Head of caudate nucleus (tissue), 42 donors: ENCODE measurements at regions not wholly inside any gene's neighbourhood (a gene's known extent, or its start where the extent isn't known, plus 50 kb on each side); places are given as distances from the start of the nearest gene placed in this dataset.
A peak's percentile ranks its signal among the peaks of the same experiment; 100 is the strongest.

Experiments used
- DNase-seq, 42 donors: peaks; one replicate each; pipeline versions ENCODE4 v3.0.0 to v3.0.0-alpha.2; 2020 to 2021; ENCODE audit warnings: mixed read lengths in 7 of 42
- intact Hi-C: fragments of 100-400 bp; cut with DNase I; formaldehyde crosslinking; loops from one replicate; pipeline ENCODE4 v1.15.0; 2022

DNA sequence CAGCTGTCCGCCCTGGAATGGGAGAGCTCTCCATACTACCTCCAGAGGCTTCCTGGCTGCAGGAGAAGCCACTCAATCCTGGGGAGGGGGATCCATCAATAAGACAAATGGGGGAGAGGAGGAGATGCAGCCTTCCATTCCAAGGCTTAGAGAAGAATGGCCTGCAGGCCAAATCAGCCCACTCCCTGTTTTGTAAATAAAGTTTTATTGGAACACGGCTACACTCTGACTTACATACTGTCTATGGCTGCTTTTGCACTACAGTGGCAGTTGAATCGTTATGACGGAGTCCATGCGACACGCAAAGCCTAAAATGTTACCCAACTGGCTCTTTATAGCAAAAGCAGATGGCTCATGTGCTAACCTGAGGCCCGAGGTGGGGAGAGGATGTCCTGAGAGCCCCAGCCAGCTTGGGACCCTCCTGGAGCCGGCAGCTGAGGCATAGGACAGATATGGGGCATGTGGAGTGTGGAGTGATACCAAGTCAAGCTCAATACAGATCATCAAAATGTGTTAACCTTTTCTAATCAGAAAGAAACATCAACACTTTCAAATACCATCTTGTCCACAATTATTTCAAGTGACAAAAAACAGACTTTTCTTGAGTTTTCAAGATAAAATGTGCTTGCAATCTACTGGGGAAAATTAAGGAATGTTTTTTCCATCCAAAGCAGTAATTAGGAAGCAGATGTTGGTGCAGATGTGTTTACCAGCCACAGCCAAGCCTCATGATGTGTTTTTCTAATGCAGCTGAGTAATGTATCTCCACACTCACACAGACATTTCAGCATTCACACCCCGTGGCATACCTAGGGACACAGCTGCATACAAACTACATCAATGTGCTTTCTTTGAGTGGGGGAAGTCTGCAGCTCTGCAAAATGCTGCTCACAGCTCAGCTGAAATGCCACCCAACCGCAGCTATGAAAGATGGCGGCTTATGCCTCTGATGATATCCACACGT is 181.6 kb downstream of the SHANK2 start:
- no peak for DNase-seq
- intact Hi-C loops: no loop called here

DNA sequence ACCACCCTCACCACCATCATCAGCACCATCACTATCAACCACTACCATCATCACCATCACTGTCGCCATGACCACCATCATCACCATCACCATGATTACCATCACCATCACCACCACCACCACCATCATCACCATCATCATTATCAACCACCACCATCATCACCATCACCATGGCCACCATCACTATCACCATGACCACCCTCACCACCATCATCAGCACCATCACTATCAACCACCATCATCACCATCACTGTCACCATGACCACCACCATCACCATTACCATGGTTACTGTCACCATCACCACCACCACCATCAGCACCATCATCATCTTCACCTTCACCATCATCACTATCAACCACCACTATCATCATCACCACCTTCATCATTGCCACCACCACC is 183.4 kb downstream of the SHANK2 start:
- intact Hi-C loops: no loop called here
- no peak for DNase-seq

DNA sequence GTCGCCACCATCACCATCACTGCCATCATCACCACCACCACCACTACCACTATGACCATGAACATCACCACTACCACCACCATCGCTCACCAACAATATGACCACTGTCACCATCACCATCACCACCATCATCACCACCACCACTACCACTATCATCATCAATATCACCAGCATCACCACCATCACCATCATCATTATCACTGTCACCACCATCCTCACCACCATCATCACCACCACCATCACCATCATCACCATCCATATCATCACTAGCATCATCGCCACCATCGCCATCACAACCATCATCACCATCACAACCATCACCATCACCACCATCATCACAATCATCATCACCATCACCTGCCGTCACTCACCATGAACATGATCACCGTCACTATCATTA is 184.6 kb downstream of the SHANK2 start:
- intact Hi-C loops: no loop called here
- no peak for DNase-seq

DNA sequence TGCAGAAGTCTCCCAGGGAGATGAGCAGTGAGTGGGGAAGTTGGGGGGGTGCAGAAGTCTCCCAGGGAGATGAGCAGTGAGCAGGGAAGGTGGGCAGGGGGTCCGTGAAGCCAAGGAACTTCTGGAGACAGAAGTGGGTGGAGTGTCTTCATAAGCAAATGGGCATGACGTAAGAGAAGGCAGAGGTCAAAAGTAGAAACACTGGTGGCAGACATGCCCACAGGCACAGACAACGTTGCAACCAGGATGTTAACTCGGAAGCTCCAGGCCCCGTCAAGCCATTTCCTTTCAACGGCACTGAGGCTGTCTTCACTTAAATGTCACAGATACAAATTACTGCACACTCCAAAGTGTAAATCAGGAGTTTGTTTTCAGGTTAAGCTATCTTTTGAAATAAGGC is 186.1 kb downstream of the SHANK2 start:
- intact Hi-C loops: no loop called here
- no peak for DNase-seq

DNA sequence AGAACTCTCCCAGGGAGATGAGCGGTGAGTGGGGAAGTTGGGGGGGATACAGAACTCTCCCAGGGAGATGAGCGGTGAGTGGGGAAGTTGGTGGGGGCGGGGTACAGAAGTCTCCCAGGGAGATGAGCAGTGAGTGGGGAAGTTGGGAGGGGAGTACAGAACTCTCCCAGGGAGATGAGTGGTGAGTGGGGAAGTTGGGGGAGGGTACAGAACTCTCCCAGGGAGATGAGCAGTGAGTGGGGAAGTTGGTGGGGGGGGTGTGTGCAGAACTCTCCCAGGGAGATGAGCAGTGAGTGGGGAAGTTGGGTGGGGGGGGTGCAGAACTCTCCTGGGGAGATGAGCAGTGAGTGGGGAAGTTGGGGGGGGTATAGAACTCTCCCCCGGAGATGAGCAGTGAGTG is 186.5 kb downstream of the SHANK2 start:
- intact Hi-C loops: no loop called here
- DNase-seq: no peak

DNA sequence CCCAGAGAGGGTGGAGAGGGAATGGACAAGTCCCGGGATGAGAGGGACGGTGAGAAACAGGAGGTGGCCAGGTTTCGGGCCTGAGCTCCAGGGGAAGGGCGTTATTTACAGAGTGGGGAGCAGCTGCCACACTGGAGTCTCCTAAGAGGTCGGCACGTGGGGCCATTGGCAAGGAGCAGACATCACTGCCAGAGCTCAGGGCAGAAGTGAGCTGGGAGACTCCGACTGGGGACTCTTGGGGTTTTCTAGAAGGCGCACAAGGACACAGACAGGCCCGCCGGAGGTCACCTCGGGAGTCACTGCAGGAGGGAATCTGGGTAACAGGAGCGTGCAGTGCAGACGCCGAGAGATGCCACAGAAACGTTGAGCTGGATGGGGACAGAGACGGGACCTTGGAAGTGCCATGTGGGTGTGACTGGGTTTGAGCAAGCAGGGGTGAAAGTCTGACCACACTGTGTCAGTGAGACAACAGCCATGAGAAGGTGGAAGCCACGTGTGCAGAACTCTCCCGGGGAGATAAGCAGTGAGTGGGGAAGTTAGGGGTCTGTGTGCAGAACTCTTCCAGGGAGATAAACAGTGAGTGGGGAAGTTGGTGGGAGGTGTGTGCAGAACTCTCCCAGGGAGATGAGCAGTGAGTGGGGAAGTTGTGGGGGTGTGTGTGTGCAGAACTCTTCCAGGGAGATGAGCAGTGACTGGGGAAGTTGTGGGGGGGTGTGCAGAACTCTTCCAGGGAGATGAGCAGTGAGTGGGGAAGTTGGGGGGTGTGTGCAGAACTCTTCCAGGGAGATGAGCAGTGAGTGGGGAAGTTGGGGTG is 187.5 kb downstream of the SHANK2 start:
- peak in 16 of 42 donors; percentile 7 to 64 (median 30) for DNase-seq
- intact Hi-C loops: no loop called here

DNA sequence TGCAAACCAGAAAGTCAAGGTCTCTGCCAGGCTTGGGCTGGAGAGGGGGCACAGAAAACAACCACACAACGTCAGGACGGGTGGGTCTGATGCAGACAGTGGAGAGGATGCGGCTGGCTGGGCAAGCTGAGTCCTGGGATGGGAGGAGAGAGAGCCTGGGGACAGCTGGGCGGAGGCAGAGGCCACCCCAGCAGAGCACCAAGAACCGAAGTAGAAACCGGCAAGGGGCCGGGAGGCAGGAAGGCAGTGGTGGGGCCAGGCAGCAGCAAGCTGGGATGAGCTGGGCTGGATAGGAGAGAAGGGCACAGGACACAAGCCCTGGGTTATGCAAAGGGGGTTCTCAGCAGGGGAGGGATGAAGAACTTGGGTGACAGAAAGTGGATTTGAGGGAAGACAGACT is 188.2 kb downstream of the SHANK2 start:
- intact Hi-C loops: no loop called here
- no peak for DNase-seq

DNA sequence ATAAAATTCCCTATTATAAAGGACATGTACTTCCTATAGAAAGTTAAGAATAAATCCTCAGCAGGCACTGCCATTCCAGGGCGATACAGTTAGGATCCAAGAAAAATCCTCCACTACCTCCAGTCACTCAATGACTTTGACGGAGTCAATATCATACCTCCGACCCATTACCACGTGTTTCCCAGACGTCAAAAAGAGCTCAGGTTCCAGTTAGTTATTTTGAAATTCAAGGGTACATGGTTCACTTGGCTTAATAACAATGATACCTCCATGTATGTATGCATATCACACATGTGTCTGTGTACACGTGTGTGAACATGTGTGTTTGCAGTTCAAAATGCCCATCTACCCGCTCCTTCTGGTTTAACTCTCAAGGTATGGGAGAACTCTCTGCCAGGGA is 189.2 kb downstream of the SHANK2 start:
- intact Hi-C loops: no loop called here
- no peak for DNase-seq

DNA sequence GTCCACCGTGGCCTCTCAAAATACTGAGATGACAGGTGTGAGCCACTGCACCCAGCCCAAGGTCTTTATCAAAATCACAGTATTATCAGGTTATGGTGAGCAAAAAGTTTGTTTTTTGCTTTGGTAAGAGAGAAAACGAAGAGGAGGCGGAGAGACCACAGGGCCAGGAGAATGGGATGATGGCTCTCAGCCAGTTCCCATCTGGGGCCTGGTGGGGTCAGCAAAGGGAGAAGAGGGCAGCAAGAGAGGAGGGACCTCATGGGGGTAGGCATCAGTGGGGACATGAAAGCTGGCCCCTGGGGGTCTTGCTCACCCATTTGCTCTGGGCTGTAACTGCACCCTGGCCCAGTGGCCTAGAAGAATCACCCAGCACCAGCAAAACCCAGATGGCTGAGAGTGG is 190.2 kb downstream of the SHANK2 start:
- intact Hi-C loops: no loop called here
- no peak for DNase-seq

DNA sequence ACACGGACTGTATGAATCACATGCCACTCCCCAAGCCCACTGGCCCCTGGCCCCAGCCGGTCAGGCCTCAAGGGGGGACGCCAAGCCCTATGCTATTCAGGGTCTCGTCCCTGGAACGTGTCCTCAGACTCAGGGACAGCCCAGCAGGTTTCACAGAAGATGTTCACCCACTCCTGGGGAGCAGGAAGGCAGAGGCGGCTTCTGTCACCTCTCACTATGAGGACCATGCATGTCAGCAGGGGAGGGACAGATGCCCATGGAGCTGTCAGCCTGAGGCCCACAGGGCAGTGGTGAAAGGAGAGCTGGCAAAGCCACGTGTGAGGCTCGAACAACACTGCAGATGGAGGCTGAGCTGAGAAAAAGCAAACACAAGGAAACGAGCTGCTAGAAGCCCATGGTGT is 192.0 kb downstream of the SHANK2 start:
- intact Hi-C loops: no loop called here
- no peak for DNase-seq

DNA sequence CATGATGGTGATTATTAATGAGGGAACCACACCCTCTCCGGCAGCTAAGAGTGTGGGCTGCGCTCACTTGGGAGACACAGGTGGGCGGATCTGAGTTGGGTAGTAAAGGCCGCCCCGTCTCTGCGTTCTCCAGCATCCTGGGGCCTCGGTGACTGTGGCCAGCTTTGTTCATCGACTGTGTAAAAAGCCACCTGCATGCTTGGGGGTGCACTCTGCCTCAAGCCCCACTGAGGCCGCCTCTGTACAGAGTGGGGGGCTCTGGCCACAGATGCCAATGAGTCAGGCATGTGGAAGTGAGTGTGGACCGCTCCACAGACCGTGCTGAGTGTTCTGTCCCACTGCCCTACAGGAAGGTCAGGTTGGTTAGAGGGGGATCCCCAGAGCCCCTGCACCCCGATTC is 192.7 kb downstream of the SHANK2 start:
- peak in 1 of 42 donors; percentile 34 for DNase-seq
- intact Hi-C loops: no loop called here

DNA sequence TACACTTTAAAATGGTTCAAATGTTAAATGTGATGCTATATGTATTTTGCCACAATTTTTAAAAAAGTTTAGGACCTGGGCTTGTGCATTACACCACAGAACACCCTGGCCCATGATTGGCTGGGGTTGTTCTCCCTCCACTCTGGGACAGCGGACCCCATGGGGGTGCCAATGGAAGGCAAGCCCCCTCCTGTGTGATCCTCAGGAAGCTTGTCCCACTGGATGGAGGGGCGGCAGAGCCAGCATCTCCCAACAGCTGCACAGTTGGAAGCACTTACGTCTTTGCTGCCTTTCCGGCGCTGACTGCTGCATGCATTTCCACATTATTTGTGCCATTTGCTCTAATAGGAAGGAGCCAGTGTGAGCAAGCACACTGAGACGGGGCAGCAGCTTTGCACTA is 196.5 kb downstream of the SHANK2 start:
- DNase-seq: no peak
- intact Hi-C loops: no loop called here
